ENCODE measurements at regions not wholly inside any gene's neighbourhood (a gene's known extent, or its start where the extent isn't known, plus 50 kb on each side); places are given as distances from the start of the nearest gene placed in this dataset.
A peak's percentile ranks its signal among the peaks of the same experiment; 100 is the strongest.
"Not testable (repeated sequence)": the region's sequence is repeated elsewhere in the genome, so short reads cannot be mapped to it uniquely, and the experiment has no call there.

DNA sequence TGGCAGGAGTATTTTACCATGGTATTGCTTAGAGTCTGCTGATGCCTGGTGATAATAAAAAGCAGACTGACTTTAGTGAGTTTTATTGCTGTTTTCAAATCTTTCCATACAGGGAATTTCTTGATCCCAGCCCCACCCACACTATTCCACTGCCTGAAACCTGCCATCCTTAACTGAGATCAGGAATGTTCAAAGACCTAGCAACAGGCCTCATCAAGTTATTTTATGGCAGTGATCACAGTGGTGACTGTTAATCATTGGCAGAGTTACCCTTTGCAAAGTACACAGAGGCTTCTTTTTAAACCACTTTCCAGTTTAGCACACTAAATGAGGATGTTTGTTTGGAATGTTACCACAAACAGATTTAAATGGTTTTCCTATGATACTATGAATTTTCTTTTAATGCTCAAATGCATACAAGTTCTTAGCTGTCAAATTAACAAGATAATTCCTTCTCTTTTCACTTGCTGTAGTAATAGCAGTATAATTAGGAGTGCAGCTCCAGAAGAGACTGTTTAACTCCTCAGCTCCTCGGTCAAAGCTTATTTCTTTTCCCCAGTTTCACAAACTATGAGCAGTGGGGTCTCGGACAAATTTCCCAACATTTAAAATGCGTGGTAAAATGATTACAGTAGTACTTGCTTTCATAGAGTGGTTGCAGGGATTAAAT lies 69.9 kb upstream of the USP25 start:
- H3K9me3 ChIP-seq (ENCODE audit: control insufficient read depth in 3 of 3, low read length in 3 of 3) = no peaks in the 10 kb centered on the region
- H3K27ac ChIP-seq (ENCODE audit: low read depth, low read length) = no peak overlapping the region
- no peaks in the 10 kb centered on the region for H3K27me3 ChIP-seq (ENCODE audit: control insufficient read depth in 3 of 3, insufficient read depth in 3 of 3, low read length in 3 of 3)
- H3K9ac ChIP-seq (ENCODE audit: low read depth in 1 of 3, low read length in 3 of 3) = no peak overlapping the region
- H3K4me3 ChIP-seq (ENCODE audit: low read length in 3 of 3) = no peak overlapping the region
- H3K4me1 ChIP-seq (ENCODE audit: control insufficient read depth in 3 of 3, insufficient read depth in 3 of 3, low read length in 3 of 3) = peaks cover 0 to 6% (median 3%) of the 10 kb centered on the region in 3 donors
- no peaks in the 10 kb centered on the region for H3K36me3 ChIP-seq (ENCODE audit: control insufficient read depth in 3 of 3, insufficient read depth in 3 of 3, low read length in 3 of 3)

DNA sequence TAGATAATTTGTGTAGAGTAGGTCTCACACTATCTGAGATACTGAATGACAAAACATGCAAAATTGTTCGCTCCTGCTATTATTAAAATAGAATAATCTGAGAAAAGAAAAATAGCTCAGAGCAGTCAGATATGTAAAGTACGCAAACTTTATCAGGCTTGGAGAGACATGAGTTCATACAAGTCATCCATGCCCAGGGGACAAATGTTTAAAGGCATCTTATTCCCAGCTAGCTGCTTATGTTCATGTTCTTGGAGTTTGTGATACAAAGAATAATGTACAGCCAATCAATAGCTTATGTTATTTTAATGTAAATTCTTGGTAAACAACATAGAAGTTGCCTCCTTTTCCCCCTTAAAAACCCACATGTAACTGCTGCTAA lies 69.4 kb upstream of the USP25 start:
- Histone ChIP-seq H3K27me3 (ENCODE audit: control insufficient read depth in 3 of 3, insufficient read depth in 3 of 3, low read length in 3 of 3) (no peaks in the 10 kb centered on the region), H3K9ac (ENCODE audit: low read depth in 1 of 3, low read length in 3 of 3) (no peak overlapping the region), H3K27ac (ENCODE audit: low read depth, low read length) (no peak overlapping the region), H3K9me3 (ENCODE audit: control insufficient read depth in 3 of 3, low read length in 3 of 3) (no peaks in the 10 kb centered on the region), H3K4me1 (ENCODE audit: control insufficient read depth in 3 of 3, insufficient read depth in 3 of 3, low read length in 3 of 3) (peaks cover 0 to 6% (median 3%) of the 10 kb centered on the region in 3 donors), H3K36me3 (ENCODE audit: control insufficient read depth in 3 of 3, insufficient read depth in 3 of 3, low read length in 3 of 3) (no peaks in the 10 kb centered on the region), H3K4me3 (ENCODE audit: low read length in 3 of 3) (no peak overlapping the region)

- Histone ChIP-seq H3K4me1 (ENCODE audit: control insufficient read depth in 3 of 3, insufficient read depth in 3 of 3, low read length in 3 of 3) (peaks cover 0 to 7% (median 5%) of the 10 kb centered on the region in 3 donors), H3K9ac (ENCODE audit: low read depth in 1 of 3, low read length in 3 of 3) (no peak overlapping the region), H3K9me3 (ENCODE audit: control insufficient read depth in 3 of 3, low read length in 3 of 3) (no peaks in the 10 kb centered on the region), H3K27ac (ENCODE audit: low read depth, low read length) (no peak overlapping the region), H3K36me3 (ENCODE audit: control insufficient read depth in 3 of 3, insufficient read depth in 3 of 3, low read length in 3 of 3) (no peaks in the 10 kb centered on the region), H3K4me3 (ENCODE audit: low read length in 3 of 3) (no peak overlapping the region), H3K27me3 (ENCODE audit: control insufficient read depth in 3 of 3, insufficient read depth in 3 of 3, low read length in 3 of 3) (no peaks in the 10 kb centered on the region)
Observed at GRCh38 chr21:15667010-15667409, 62.8 kb upstream of the USP25 start.

- Histone ChIP-seq H3K4me1 (ENCODE audit: control insufficient read depth in 3 of 3, insufficient read depth in 3 of 3, low read length in 3 of 3) (peaks cover 0 to 7% (median 5%) of the 10 kb centered on the region in 3 donors), H3K27me3 (ENCODE audit: control insufficient read depth in 3 of 3, insufficient read depth in 3 of 3, low read length in 3 of 3) (no peaks in the 10 kb centered on the region), H3K27ac (ENCODE audit: low read depth, low read length) (peak overlapping the region; percentile 28), H3K9ac (ENCODE audit: low read depth in 1 of 3, low read length in 3 of 3) (no peak overlapping the region), H3K9me3 (ENCODE audit: control insufficient read depth in 3 of 3, low read length in 3 of 3) (no peaks in the 10 kb centered on the region), H3K36me3 (ENCODE audit: control insufficient read depth in 3 of 3, insufficient read depth in 3 of 3, low read length in 3 of 3) (no peaks in the 10 kb centered on the region), H3K4me3 (ENCODE audit: low read length in 3 of 3) (no peak overlapping the region)
Observed at GRCh38 chr21:15667819-15668218, 62.0 kb upstream of the USP25 start.

DNA sequence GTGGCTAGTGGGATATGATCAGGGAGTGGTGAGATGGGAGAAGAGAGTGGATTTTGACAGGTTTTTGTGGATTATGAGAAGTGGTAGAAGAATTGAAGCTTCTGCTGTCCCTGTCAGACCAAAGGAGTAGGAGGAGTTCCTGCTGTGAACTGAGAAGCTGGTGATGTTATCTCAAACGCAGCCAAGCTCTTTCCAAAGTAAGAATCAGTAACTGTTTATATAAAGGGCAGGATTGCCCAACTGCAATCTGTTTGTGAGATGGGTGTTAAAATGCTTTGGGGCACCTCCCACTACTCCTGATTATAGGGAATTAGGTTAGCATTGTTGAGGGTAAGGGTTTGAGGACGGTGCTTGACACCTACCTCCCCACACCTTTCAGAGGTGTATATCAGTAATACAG lies 60.5 kb upstream of the USP25 start:
- no peak overlapping the region for H3K9ac ChIP-seq (ENCODE audit: low read depth in 1 of 3, low read length in 3 of 3)
- H3K27me3 ChIP-seq (ENCODE audit: control insufficient read depth in 3 of 3, insufficient read depth in 3 of 3, low read length in 3 of 3) = no peaks in the 10 kb centered on the region
- H3K4me1 ChIP-seq (ENCODE audit: control insufficient read depth in 3 of 3, insufficient read depth in 3 of 3, low read length in 3 of 3) = peaks cover 0 to 7% (median 5%) of the 10 kb centered on the region in 3 donors
- H3K27ac ChIP-seq (ENCODE audit: low read depth, low read length) = no peak overlapping the region
- no peaks in the 10 kb centered on the region for H3K9me3 ChIP-seq (ENCODE audit: control insufficient read depth in 3 of 3, low read length in 3 of 3)
- H3K36me3 ChIP-seq (ENCODE audit: control insufficient read depth in 3 of 3, insufficient read depth in 3 of 3, low read length in 3 of 3) = no peaks in the 10 kb centered on the region
- no peak overlapping the region for H3K4me3 ChIP-seq (ENCODE audit: low read length in 3 of 3)

DNA sequence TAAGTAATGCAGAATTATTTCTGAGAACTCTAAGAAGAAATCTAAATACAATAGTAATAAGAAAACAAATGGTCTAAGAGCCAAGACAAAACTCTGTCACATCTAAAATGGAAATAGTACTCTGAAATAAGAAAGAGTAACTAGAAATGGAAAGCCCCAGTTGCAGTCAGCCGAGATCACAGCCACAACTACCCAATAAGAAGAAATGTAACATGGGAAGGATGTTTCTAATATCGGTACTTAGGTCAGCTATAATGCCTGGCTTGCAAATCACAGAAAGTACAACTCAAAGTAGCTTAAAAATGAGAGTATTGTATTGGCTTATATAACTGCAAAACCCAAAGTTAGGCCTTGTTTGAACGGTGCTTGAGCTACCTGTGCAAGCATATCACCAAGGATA lies 58.6 kb upstream of the USP25 start:
- Histone ChIP-seq H3K9me3 (ENCODE audit: control insufficient read depth in 3 of 3, low read length in 3 of 3) (no peaks in the 10 kb centered on the region), H3K9ac (ENCODE audit: low read depth in 1 of 3, low read length in 3 of 3) (no peak overlapping the region), H3K36me3 (ENCODE audit: control insufficient read depth in 3 of 3, insufficient read depth in 3 of 3, low read length in 3 of 3) (no peaks in the 10 kb centered on the region), H3K27ac (ENCODE audit: low read depth, low read length) (no peak overlapping the region), H3K4me3 (ENCODE audit: low read length in 3 of 3) (no peak overlapping the region), H3K27me3 (ENCODE audit: control insufficient read depth in 3 of 3, insufficient read depth in 3 of 3, low read length in 3 of 3) (no peaks in the 10 kb centered on the region), H3K4me1 (ENCODE audit: control insufficient read depth in 3 of 3, insufficient read depth in 3 of 3, low read length in 3 of 3) (peaks cover 0 to 7% (median 5%) of the 10 kb centered on the region in 3 donors)

GRCh38 chr21:15672578-15672977 lies 57.2 kb upstream of the USP25 start:
- H3K4me3 ChIP-seq (ENCODE audit: low read length in 3 of 3); H3K27ac ChIP-seq (ENCODE audit: low read depth, low read length); H3K27me3 ChIP-seq (ENCODE audit: control insufficient read depth in 3 of 3, insufficient read depth in 3 of 3, low read length in 3 of 3); H3K9me3 ChIP-seq (ENCODE audit: control insufficient read depth in 3 of 3, low read length in 3 of 3); H3K9ac ChIP-seq (ENCODE audit: low read depth in 1 of 3, low read length in 3 of 3); H3K4me1 ChIP-seq (ENCODE audit: control insufficient read depth in 3 of 3, insufficient read depth in 3 of 3, low read length in 3 of 3); H3K36me3 ChIP-seq (ENCODE audit: control insufficient read depth in 3 of 3, insufficient read depth in 3 of 3, low read length in 3 of 3): not testable (repeated sequence)

DNA sequence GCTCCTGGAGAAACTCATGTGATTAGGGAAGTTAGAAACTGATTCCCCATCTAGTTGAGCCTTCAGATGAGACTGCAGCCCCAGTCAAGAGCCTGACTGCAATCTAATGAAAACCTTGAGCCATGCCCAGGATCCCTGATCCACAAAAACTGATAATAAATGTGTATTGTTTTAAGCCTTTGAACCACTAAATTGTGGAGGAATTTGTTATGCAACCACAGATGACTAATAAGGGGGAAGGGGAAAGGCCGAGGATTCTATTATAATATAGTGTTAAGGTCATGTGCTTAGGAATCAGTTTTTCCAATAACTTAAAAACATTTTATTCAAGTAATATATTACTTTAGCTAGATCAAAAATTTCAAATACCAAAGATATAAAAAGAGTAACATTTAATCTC lies 52.8 kb upstream of the USP25 start:
- Histone ChIP-seq H3K27me3 (ENCODE audit: control insufficient read depth in 3 of 3, insufficient read depth in 3 of 3, low read length in 3 of 3) (no peaks in the 10 kb centered on the region), H3K4me3 (ENCODE audit: low read length in 3 of 3) (no peak overlapping the region), H3K9me3 (ENCODE audit: control insufficient read depth in 3 of 3, low read length in 3 of 3) (no peaks in the 10 kb centered on the region), H3K9ac (ENCODE audit: low read depth in 1 of 3, low read length in 3 of 3) (no peak overlapping the region), H3K4me1 (ENCODE audit: control insufficient read depth in 3 of 3, insufficient read depth in 3 of 3, low read length in 3 of 3) (no peaks in the 10 kb centered on the region), H3K27ac (ENCODE audit: low read depth, low read length) (no peak overlapping the region), H3K36me3 (ENCODE audit: control insufficient read depth in 3 of 3, insufficient read depth in 3 of 3, low read length in 3 of 3) (no peaks in the 10 kb centered on the region)

DNA sequence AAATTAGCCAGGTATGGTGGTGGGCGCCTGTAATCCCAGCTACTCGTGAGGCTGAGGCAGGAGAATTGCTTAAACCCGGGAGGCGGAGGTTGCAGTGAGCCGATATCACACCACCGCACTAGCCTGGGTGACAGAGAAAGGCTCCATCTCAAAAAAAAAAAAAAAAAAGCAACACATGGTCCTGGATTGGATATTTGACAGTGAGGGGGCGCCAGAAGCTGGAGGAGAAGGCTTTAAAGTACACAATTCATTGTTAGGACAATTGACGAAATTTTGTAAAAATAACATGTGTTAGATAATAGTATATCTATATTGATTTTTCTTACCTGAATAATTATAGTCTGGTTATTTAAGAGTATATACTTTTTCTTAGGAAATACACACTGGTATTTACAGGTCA lies 50.2 kb upstream of the USP25 start:
- no peaks in the 10 kb centered on the region for H3K27me3 ChIP-seq (ENCODE audit: control insufficient read depth in 3 of 3, insufficient read depth in 3 of 3, low read length in 3 of 3)
- no peak overlapping the region for H3K9ac ChIP-seq (ENCODE audit: low read depth in 1 of 3, low read length in 3 of 3)
- no peaks in the 10 kb centered on the region for H3K4me1 ChIP-seq (ENCODE audit: control insufficient read depth in 3 of 3, insufficient read depth in 3 of 3, low read length in 3 of 3)
- no peak overlapping the region for H3K27ac ChIP-seq (ENCODE audit: low read depth, low read length)
- no peaks in the 10 kb centered on the region for H3K9me3 ChIP-seq (ENCODE audit: control insufficient read depth in 3 of 3, low read length in 3 of 3)
- H3K4me3 ChIP-seq (ENCODE audit: low read length in 3 of 3) = no peak overlapping the region
- no peaks in the 10 kb centered on the region for H3K36me3 ChIP-seq (ENCODE audit: control insufficient read depth in 3 of 3, insufficient read depth in 3 of 3, low read length in 3 of 3)

Measured in skeletal muscle tissue (tissue), 3 donors.